Mesodermal cell (in vitro differentiated cells): ENCODE measurements at regions not wholly inside any gene's neighbourhood (a gene's known extent, or its start where the extent isn't known, plus 50 kb on each side); places are given as distances from the start of the nearest gene placed in this dataset.
"Not testable (repeated sequence)": the region's sequence is repeated elsewhere in the genome, so short reads cannot be mapped to it uniquely, and the experiment has no call there.

Experiments used
- H3K27ac ChIP-seq: 2 replicates; pipeline ENCODE4 v1.7.0; 2013; ENCODE audit warnings: mild to moderate bottlenecking, low read depth, low read length, moderate library complexity; ENCODE audit not compliant: severe bottlenecking
- H3K36me3 ChIP-seq: 2 replicates; pipeline ENCODE4 v1.7.1; 2013; ENCODE audit warnings: mild to moderate bottlenecking, low read length, moderate library complexity; ENCODE audit not compliant: control insufficient read depth, insufficient read depth
- H3K4me1 ChIP-seq: one replicate; pipeline ENCODE4 v1.7.1; 2013; ENCODE audit warnings: mild to moderate bottlenecking, low read length; ENCODE audit not compliant: insufficient read depth, control insufficient read depth, poor library complexity, severe bottlenecking
- H3K4me3 ChIP-seq: 2 replicates; pipeline ENCODE4 v1.7.0; 2013; ENCODE audit warnings: low read length, control low read depth, mild to moderate bottlenecking; ENCODE audit not compliant: insufficient read depth, poor library complexity, severe bottlenecking; ENCODE audit errors: extremely low read depth
- H3K9me3 ChIP-seq: 2 replicates; pipeline ENCODE4 v1.7.1; 2013; ENCODE audit warnings: mild to moderate bottlenecking, low read length, moderate library complexity; ENCODE audit not compliant: control insufficient read depth
- WGBS, 2 experiments: methylation state at CpG; one replicate each; pipeline ENCODE4 v1.1.5; 2013; ENCODE audit warnings: missing lambda C conversion rate in 2 of 2; ENCODE audit not compliant: insufficient coverage in 2 of 2; 5-methylcytosine and 5-hydroxymethylcytosine counted together

- H3K36me3 ChIP-seq, result no peaks in the 10 kb centered on the region
- peaks cover 25% of the 10 kb centered on the region for H3K9me3 ChIP-seq
- no peak overlapping the region for H3K4me3 ChIP-seq
- no peak overlapping the region for H3K27ac ChIP-seq
- H3K4me1 ChIP-seq, result no peaks in the 10 kb centered on the region
Measured at GRCh38 chr2:77838441-77838840, 316.3 kb upstream of the LRRTM4 start.

GRCh38 chr2:77839102-77839501, 316.9 kb upstream of the LRRTM4 start:
- Histone ChIP-seq H3K27ac (no peak overlapping the region), H3K36me3 (no peaks in the 10 kb centered on the region), H3K9me3 (peaks cover 23% of the 10 kb centered on the region), H3K4me1 (no peaks in the 10 kb centered on the region), H3K4me3 (no peak overlapping the region)

- Histone ChIP-seq H3K4me1 (no peaks in the 10 kb centered on the region), H3K4me3 (no peak overlapping the region), H3K9me3 (no peaks in the 10 kb centered on the region), H3K27ac (no peak overlapping the region), H3K36me3 (no peaks in the 10 kb centered on the region)
Measured at GRCh38 chr2:77862120-77862519, 339.9 kb upstream of the LRRTM4 start.

- WGBS, 2 experiments, result no CpG with 5 or more reads among the region's 4 CpGs
- H3K36me3 ChIP-seq, result no peaks in the 10 kb centered on the region
- H3K9me3 ChIP-seq, result no peaks in the 10 kb centered on the region
- H3K4me1 ChIP-seq, result no peaks in the 10 kb centered on the region
- H3K27ac ChIP-seq, result no peak overlapping the region
- H3K4me3 ChIP-seq, result no peak overlapping the region
Measured at GRCh38 chr2:77864426-77864825, 342.2 kb upstream of the LRRTM4 start.

GRCh38 chr2:77866661-77867060, 344.5 kb upstream of the LRRTM4 start:
- no peaks in the 10 kb centered on the region for H3K9me3 ChIP-seq
- no peak overlapping the region for H3K4me3 ChIP-seq
- no peaks in the 10 kb centered on the region for H3K4me1 ChIP-seq
- H3K27ac ChIP-seq, result no peak overlapping the region
- no peaks in the 10 kb centered on the region for H3K36me3 ChIP-seq
- 53 to 80% methylated on average over 1 to 2 of the region's 3 CpGs for WGBS, 2 experiments

- Histone ChIP-seq H3K4me3 (no peak overlapping the region), H3K4me1 (no peaks in the 10 kb centered on the region), H3K27ac (no peak overlapping the region), H3K9me3 (no peaks in the 10 kb centered on the region), H3K36me3 (no peaks in the 10 kb centered on the region)
Measured at GRCh38 chr2:77867146-77867545, 345.0 kb upstream of the LRRTM4 start.

GRCh38 chr2:77873506-77873905, 351.3 kb upstream of the LRRTM4 start:
- WGBS, 2 experiments, result no CpG with 5 or more reads among the region's 3 CpGs
- Histone ChIP-seq H3K4me3 (no peak overlapping the region), H3K9me3 (no peaks in the 10 kb centered on the region), H3K27ac (no peak overlapping the region), H3K36me3 (no peaks in the 10 kb centered on the region), H3K4me1 (no peaks in the 10 kb centered on the region)

- not testable (repeated sequence) for H3K27ac ChIP-seq, H3K4me3 ChIP-seq, H3K36me3 ChIP-seq, H3K9me3 ChIP-seq, H3K4me1 ChIP-seq
- 86 to 87% methylated on average over 4 to 5 of the region's 6 CpGs for WGBS, 2 experiments
Measured at GRCh38 chr2:77900211-77900610, 378.0 kb upstream of the LRRTM4 start.

GRCh38 chr2:77910136-77910535, 388.0 kb upstream of the LRRTM4 start:
- no CpG with 5 or more reads among the region's 3 CpGs for WGBS, 2 experiments
- H3K9me3 ChIP-seq, result peaks cover 5% of the 10 kb centered on the region
- no peak overlapping the region for H3K4me3 ChIP-seq
- no peaks in the 10 kb centered on the region for H3K36me3 ChIP-seq
- H3K27ac ChIP-seq, result no peak overlapping the region
- H3K4me1 ChIP-seq, result no peaks in the 10 kb centered on the region

GRCh38 chr2:77920838-77921366, 398.7 kb upstream of the LRRTM4 start:
- no peaks in the 10 kb centered on the region for H3K4me1 ChIP-seq
- no peak overlapping the region for H3K4me3 ChIP-seq
- no peak overlapping the region for H3K27ac ChIP-seq
- no peaks in the 10 kb centered on the region for H3K36me3 ChIP-seq
- no CpG with 5 or more reads among the region's 3 CpGs for WGBS, 2 experiments
- H3K9me3 ChIP-seq, result no peaks in the 10 kb centered on the region

GRCh38 chr2:77922567-77922966, 400.4 kb upstream of the LRRTM4 start:
- no peaks in the 10 kb centered on the region for H3K4me1 ChIP-seq
- H3K4me3 ChIP-seq, result no peak overlapping the region
- no peak overlapping the region for H3K27ac ChIP-seq
- H3K9me3 ChIP-seq, result no peaks in the 10 kb centered on the region
- no peaks in the 10 kb centered on the region for H3K36me3 ChIP-seq
- 78 to 100% methylated on average over 1 of the region's 1 CpG for WGBS, 2 experiments

- H3K4me1 ChIP-seq, result no peaks in the 10 kb centered on the region
- no peaks in the 10 kb centered on the region for H3K36me3 ChIP-seq
- no peak overlapping the region for H3K27ac ChIP-seq
- H3K9me3 ChIP-seq, result no peaks in the 10 kb centered on the region
- H3K4me3 ChIP-seq, result no peak overlapping the region
- 83 to 95% methylated on average over 3 to 5 of the region's 5 CpGs for WGBS, 2 experiments
Measured at GRCh38 chr2:77937366-77937765, 415.2 kb upstream of the LRRTM4 start.
